CD14-positive monocyte (primary cell): ENCODE measurements at regions not wholly inside any gene's neighbourhood (a gene's known extent, or its start where the extent isn't known, plus 50 kb on each side); places are given as distances from the start of the nearest gene placed in this dataset.

Experiments used
- DNase-seq, 3 donors: peaks; one replicate each; pipeline ENCODE4 v3.0.0-alpha.2; 2011 to 2022
- H2AFZ ChIP-seq: 2 replicates; pipeline ENCODE4 v1.6.0; 2012; ENCODE audit warnings: mild to moderate bottlenecking, low read depth, low read length, inconsistent platforms; ENCODE audit not compliant: insufficient read depth, poor library complexity, severe bottlenecking
- H3K27ac ChIP-seq, 2 donors: 1 replicate in 1 of 2; 2 replicates in 1 of 2; pipeline ENCODE4 v1.5.1; 2012 to 2013; ENCODE audit warnings: low read length in 2 of 2, control low read depth in 1 of 2, inconsistent platforms in 1 of 2, low read depth in 1 of 2, mild to moderate bottlenecking in 1 of 2
- H3K27me3 ChIP-seq, 2 donors: one replicate each; pipeline versions ENCODE4 v1.6.0 to v1.6.1; 2011 to 2013; ENCODE audit warnings: low read length in 2 of 2; ENCODE audit not compliant: control insufficient read depth in 2 of 2, insufficient read depth in 2 of 2
- H3K36me3 ChIP-seq, 2 donors: replicated peaks in 1 of 2; 1 replicate in 1 of 2; 2 replicates in 1 of 2; pipeline versions ENCODE4 v1.5.1 to v1.6.1; 2012 to 2013; ENCODE audit warnings: low read length in 2 of 2, control low read depth in 1 of 2, inconsistent platforms in 1 of 2, mild to moderate bottlenecking in 1 of 2; ENCODE audit not compliant: insufficient read depth in 2 of 2, control insufficient read depth in 1 of 2
- H3K4me1 ChIP-seq, 2 donors: 1 replicate in 1 of 2; 2 replicates in 1 of 2; pipeline versions ENCODE4 v1.5.1 to v1.6.1; 2012 to 2013; ENCODE audit warnings: low read length in 2 of 2, control low read depth in 1 of 2, inconsistent platforms in 1 of 2, mild to moderate bottlenecking in 1 of 2, moderate library complexity in 1 of 2; ENCODE audit not compliant: insufficient read depth in 2 of 2, control insufficient read depth in 1 of 2
- H3K4me2 ChIP-seq: replicated peaks from 2 replicates; pipeline ENCODE3; 2012; ENCODE audit warnings: low read length, moderate library complexity, mild to moderate bottlenecking; ENCODE audit not compliant: poor library complexity, severe bottlenecking; ENCODE audit errors: extremely low read depth
- H3K4me3 ChIP-seq, 3 experiments: fragments of 200-600 bp in 1 of 3; sonication (generic) in 1 of 3; replicated peaks in 1 of 3; 1 replicate in 2 of 3; 2 replicates in 1 of 3; pipeline ENCODE4 v1.5.1; 2011 to 2013; ENCODE audit warnings: low read length in 3 of 3, mild to moderate bottlenecking in 3 of 3, control low read depth in 2 of 3, low read depth in 2 of 3, inconsistent platforms in 1 of 3, moderate library complexity in 1 of 3
- H3K79me2 ChIP-seq: 2 replicates; pipeline ENCODE4 v1.6.0; 2012; ENCODE audit warnings: mild to moderate bottlenecking, control low read depth, inconsistent platforms, low read length, moderate library complexity; ENCODE audit not compliant: insufficient read depth
- H3K9ac ChIP-seq: 2 replicates; pipeline ENCODE4 v1.6.0; 2017; ENCODE audit warnings: low read length, mild to moderate bottlenecking; ENCODE audit not compliant: insufficient read depth, poor library complexity, severe bottlenecking
- H3K9me3 ChIP-seq, 2 donors: replicated peaks in 1 of 2; 1 replicate in 1 of 2; 2 replicates in 1 of 2; pipeline versions ENCODE4 v1.5.1 to v1.6.1; 2012 to 2013; ENCODE audit warnings: low read length in 2 of 2, control low read depth in 1 of 2; ENCODE audit not compliant: control insufficient read depth in 1 of 2, insufficient read depth in 1 of 2
- H4K20me1 ChIP-seq: 2 replicates; pipeline ENCODE4 v1.6.0; 2012; ENCODE audit warnings: mild to moderate bottlenecking, low read length, control low read depth, moderate library complexity; ENCODE audit not compliant: insufficient read depth
- H3K27ac Mint-ChIP-seq, 7 donors: one replicate each; pipeline ENCODE4 v1.8.0; 2020; ENCODE audit warnings: mild to moderate bottlenecking in 7 of 7, mixed read lengths in 7 of 7, moderate library complexity in 6 of 7, inconsistent platforms in 2 of 7
- H3K27me3 Mint-ChIP-seq, 3 donors: one replicate each; pipeline ENCODE4 v1.8.0; 2021 to 2022; ENCODE audit warnings: low read depth in 3 of 3, mild to moderate bottlenecking in 3 of 3, mixed read lengths in 3 of 3, moderate library complexity in 3 of 3, inconsistent platforms in 1 of 3
- H3K36me3 Mint-ChIP-seq, 2 donors: one replicate each; pipeline ENCODE4 v1.8.0; 2020; ENCODE audit warnings: mixed read lengths in 2 of 2, inconsistent platforms in 1 of 2, mild to moderate bottlenecking in 1 of 2
- H3K4me1 Mint-ChIP-seq: one replicate; pipeline ENCODE4 v1.8.0; 2020; ENCODE audit warnings: mild to moderate bottlenecking, mixed read lengths
- H3K4me3 Mint-ChIP-seq, 2 donors: one replicate each; pipeline ENCODE4 v1.8.0; 2020; ENCODE audit warnings: mild to moderate bottlenecking in 2 of 2, mixed read lengths in 2 of 2, moderate library complexity in 1 of 2
- H3K9me3 Mint-ChIP-seq, 7 donors: one replicate each; pipeline ENCODE4 v1.8.0; 2020 to 2022; ENCODE audit warnings: mixed read lengths in 7 of 7, mild to moderate bottlenecking in 6 of 7, moderate library complexity in 6 of 7, inconsistent platforms in 2 of 7
- CTCF ChIP-seq: fragments of 200-600 bp; IDR thresholded peaks from one replicate; pipeline ENCODE4 v1.8.0; 2022; ENCODE audit warnings: antibody characterized with exemption, mild to moderate bottlenecking
- whole genome bisulfite sequencing: methylation state at CpG from one replicate; pipeline ENCODE4 v1.1.5; 2013; ENCODE audit warnings: missing lambda C conversion rate; ENCODE audit not compliant: insufficient coverage; 5-methylcytosine and 5-hydroxymethylcytosine counted together
- intact Hi-C, 2 donors: fragments of 100-400 bp; cut with micrococcal nuclease; formaldehyde crosslinking; loops; one replicate each; pipeline versions ENCODE4 v1.15.0 to v1.15.1; 2023

- no peak overlapping the region for H3K27ac Mint-ChIP-seq
- H3K4me1 Mint-ChIP-seq: no peaks in the 10 kb centered on the region
- no peaks in the 10 kb centered on the region for H4K20me1 ChIP-seq
- no peaks in the 10 kb centered on the region for H3K4me1 ChIP-seq
- intact Hi-C loops: no loop called here
- H3K9me3 ChIP-seq: peaks cover 7% of the 10 kb centered on the region in 2 donors
- H3K36me3 ChIP-seq: no peaks in the 10 kb centered on the region
- H3K4me2 ChIP-seq: no peak overlapping the region
- H3K27ac ChIP-seq: no peak overlapping the region
- no peak overlapping the region for H2AFZ ChIP-seq
- no peak overlapping the region for H3K4me3 Mint-ChIP-seq
- peaks cover 0 to 2% (median 0%) of the 10 kb centered on the region in 3 donors for H3K27me3 Mint-ChIP-seq
- TF ChIP-seq CTCF: no peak
- H3K9ac ChIP-seq: no peak overlapping the region
- peaks cover 0 to 12% (median 5%) of the 10 kb centered on the region in 7 donors for H3K9me3 Mint-ChIP-seq
- 89% methylated on average over 3 of the region's 3 CpGs for WGBS
- no peaks in the 10 kb centered on the region for H3K27me3 ChIP-seq
- no peaks in the 10 kb centered on the region for H3K36me3 Mint-ChIP-seq
- no peak overlapping the region for H3K4me3 ChIP-seq
- DNase-seq: no peak
- no peaks in the 10 kb centered on the region for H3K79me2 ChIP-seq
These were observed 249.6 kb downstream of the PLA2G4A start for GRCh38 chr1:187078321-187078720.

- Mint-ChIP-seq H3K27me3 (peaks cover 0 to 2% (median 0%) of the 10 kb centered on the region in 3 donors), H3K36me3 (no peaks in the 10 kb centered on the region), H3K27ac (no peak overlapping the region), H3K9me3 (peaks cover 0 to 12% (median 5%) of the 10 kb centered on the region in 7 donors), H3K4me1 (no peaks in the 10 kb centered on the region), H3K4me3 (no peak overlapping the region)
- no peak overlapping the region for H3K4me2 ChIP-seq
- H4K20me1 ChIP-seq: no peaks in the 10 kb centered on the region
- no peak overlapping the region for H2AFZ ChIP-seq
- no peaks in the 10 kb centered on the region for H3K4me1 ChIP-seq
- no peak for TF ChIP-seq CTCF
- 100% methylated on average over 1 of the region's 2 CpGs for WGBS
- no peaks in the 10 kb centered on the region for H3K79me2 ChIP-seq
- no peaks in the 10 kb centered on the region for H3K36me3 ChIP-seq
- no peaks in the 10 kb centered on the region for H3K27me3 ChIP-seq
- H3K4me3 ChIP-seq: no peak overlapping the region
- intact Hi-C loops: no loop called here
- H3K9me3 ChIP-seq: peaks cover 6 to 7% of the 10 kb centered on the region in 2 donors
- no peak for DNase-seq
- no peak overlapping the region for H3K9ac ChIP-seq
- H3K27ac ChIP-seq: no peak overlapping the region
These were observed 250.2 kb downstream of the PLA2G4A start for GRCh38 chr1:187078916-187079315.
